Neural cell (in vitro differentiated cells): ENCODE measurements at regions not wholly inside any gene's neighbourhood (a gene's known extent, or its start where the extent isn't known, plus 50 kb on each side); places are given as distances from the start of the nearest gene placed in this dataset.

Experiments used
- CTCF ChIP-seq: fragments of 450-650 bp; IDR thresholded peaks from 2 replicates; pipeline ENCODE4 v1.5.1; 2014; ENCODE audit warnings: antibody characterized with exemption, mild to moderate bottlenecking, moderate library complexity; ENCODE audit not compliant: poor library complexity, severe bottlenecking
- EP300 ChIP-seq: fragments of 450-650 bp; conservative IDR thresholded peaks from 2 replicates; pipeline ENCODE4 v1.6.1; 2014; ENCODE audit warnings: antibody characterized with exemption, mild to moderate bottlenecking, moderate library complexity; ENCODE audit not compliant: poor library complexity, severe bottlenecking
- EZH2 ChIP-seq: fragments of 200-600, 300-800 bp; shearing (Covaris generic), sonication (generic); IDR thresholded peaks from 2 replicates; pipeline ENCODE4 v1.6.1; 2014; ENCODE audit warnings: antibody characterized with exemption, low read length, borderline replicate concordance, mild to moderate bottlenecking; ENCODE audit not compliant: insufficient read depth, poor library complexity, severe bottlenecking
- MXI1 ChIP-seq: fragments of 450-650 bp; conservative IDR thresholded peaks from 2 replicates; pipeline ENCODE4 v1.6.1; 2014; ENCODE audit warnings: antibody characterized with exemption, mild to moderate bottlenecking; ENCODE audit not compliant: poor library complexity, severe bottlenecking
- POLR2AphosphoS5 ChIP-seq: IDR thresholded peaks from 2 replicates; pipeline ENCODE4 v1.6.1; 2012
- RAD21 ChIP-seq: fragments of 450-650 bp; conservative IDR thresholded peaks from 2 replicates; pipeline ENCODE4 v1.6.1; 2014; ENCODE audit warnings: antibody characterized with exemption, mild to moderate bottlenecking, moderate library complexity
- REST ChIP-seq: IDR thresholded peaks from 2 replicates; pipeline ENCODE4 v1.6.1; 2012; ENCODE audit warnings: borderline replicate concordance
- SMC3 ChIP-seq: fragments of 450-650 bp; conservative IDR thresholded peaks from 2 replicates; pipeline ENCODE4 v1.6.1; 2014; ENCODE audit warnings: antibody characterized with exemption, mild to moderate bottlenecking, moderate library complexity; ENCODE audit not compliant: poor library complexity
- TAF1 ChIP-seq: IDR thresholded peaks from 2 replicates; pipeline ENCODE4 v1.6.1; 2012; ENCODE audit warnings: low read depth

DNA sequence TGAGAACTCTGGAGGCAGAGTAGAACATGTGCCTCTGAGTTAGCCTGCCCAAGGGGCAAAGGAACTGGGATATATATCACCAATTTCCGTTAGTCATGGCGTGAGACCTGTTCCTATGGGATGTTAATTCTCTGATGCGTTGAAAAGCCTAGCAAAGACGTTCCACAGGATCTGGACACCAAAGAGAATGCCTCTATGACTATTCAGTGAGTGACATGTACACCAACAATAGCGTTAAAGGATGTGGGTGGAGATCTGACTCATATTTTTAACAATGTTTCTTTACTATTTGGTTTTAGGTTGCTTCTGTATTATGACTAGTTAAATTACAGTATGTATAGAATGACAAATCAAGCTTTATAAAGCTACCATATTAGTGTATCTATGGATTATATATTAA is 320.9 kb upstream of the MC4R start:
- TF ChIP-seq CTCF (no peak), EZH2 (no peak), REST (no peak), SMC3 (no peak), MXI1 (no peak), POLR2AphosphoS5 (no peak), EP300 (no peak), TAF1 (no peak), RAD21 (no peak)
